ENCODE measurements at regions not wholly inside any gene's neighbourhood (a gene's known extent, or its start where the extent isn't known, plus 50 kb on each side); places are given as distances from the start of the nearest gene placed in this dataset.
"Not testable (repeated sequence)": the region's sequence is repeated elsewhere in the genome, so short reads cannot be mapped to it uniquely, and the experiment has no call there.

GRCh38 chr21:17708522-17709265, 96.0 kb upstream of the BTG3 start:
- H3K27ac ChIP-seq: no peak overlapping the region
- WGBS, 3 donors: 57 to 64% (median 61%) methylated on average over 5 of the region's 5 CpGs
- no peaks in the 10 kb centered on the region for H3K36me3 ChIP-seq
- no peaks in the 10 kb centered on the region for H3K9me3 ChIP-seq
- no peaks in the 10 kb centered on the region for H3K27me3 ChIP-seq
- DNase-seq: no peak
- intact Hi-C loops (cut with DNase I): no loop called here
- no peak for TF ChIP-seq POLR2A (IDR thresholded peaks at IDR 0.05)
- TF ChIP-seq CTCF (IDR thresholded peaks at IDR 0.05): no peak
- TF ChIP-seq EP300 (IDR thresholded peaks at IDR 0.05): no peak
- H3K4me3 ChIP-seq: no peak overlapping the region
- no peaks in the 10 kb centered on the region for H3K4me1 ChIP-seq (ENCODE audit: insufficient read depth)

GRCh38 chr21:17699524-17700189, 87.0 kb upstream of the BTG3 start:
- intact Hi-C loops (cut with DNase I): no loop called here
- 81 to 90% (median 84%) methylated on average over 6 of the region's 6 CpGs for WGBS, 3 donors
- Histone ChIP-seq H3K27me3 (no peaks in the 10 kb centered on the region), H3K4me1 (ENCODE audit: insufficient read depth) (no peaks in the 10 kb centered on the region), H3K9me3 (no peaks in the 10 kb centered on the region), H3K4me3 (no peak overlapping the region), H3K36me3 (no peaks in the 10 kb centered on the region), H3K27ac (no peak overlapping the region)
- no peak for DNase-seq
- TF ChIP-seq EP300 (IDR thresholded peaks at IDR 0.05) (no peak), POLR2A (IDR thresholded peaks at IDR 0.05) (no peak), CTCF (IDR thresholded peaks at IDR 0.05) (no peak)

GRCh38 chr21:17697473-17697872, 84.8 kb upstream of the BTG3 start:
- intact Hi-C loops (cut with DNase I): no loop called here
- no peak for DNase-seq

GRCh38 chr21:17694416-17694815, 81.7 kb upstream of the BTG3 start:
- H3K4me1 ChIP-seq (ENCODE audit: insufficient read depth); H3K27ac ChIP-seq; H3K36me3 ChIP-seq; intact Hi-C loops (cut with DNase I); H3K9me3 ChIP-seq; H3K4me3 ChIP-seq; DNase-seq; H3K27me3 ChIP-seq: not testable (repeated sequence)
- 83 to 93% (median 85%) methylated on average over 8 to 9 of the region's 9 CpGs for WGBS, 3 donors

More at GRCh38 chr21:17697473-17697872, 84.8 kb upstream of the BTG3 start:
- Histone ChIP-seq H3K9me3 (no peaks in the 10 kb centered on the region), H3K36me3 (no peaks in the 10 kb centered on the region), H3K4me3 (no peak overlapping the region), H3K27ac (no peak overlapping the region), H3K27me3 (no peaks in the 10 kb centered on the region), H3K4me1 (ENCODE audit: insufficient read depth) (no peaks in the 10 kb centered on the region)
- no peak for TF ChIP-seq EP300 (IDR thresholded peaks at IDR 0.05)
- no peak for TF ChIP-seq CTCF (IDR thresholded peaks at IDR 0.05)
- no peak for TF ChIP-seq POLR2A (IDR thresholded peaks at IDR 0.05)

- WGBS, 3 donors: 70 to 77% (median 73%) methylated on average over 8 of the region's 8 CpGs
- Histone ChIP-seq H3K27me3 (no peaks in the 10 kb centered on the region), H3K9me3 (no peaks in the 10 kb centered on the region), H3K4me1 (ENCODE audit: insufficient read depth) (peaks cover 4% of the 10 kb centered on the region), H3K4me3 (no peak overlapping the region), H3K27ac (no peak overlapping the region), H3K36me3 (no peaks in the 10 kb centered on the region)
- intact Hi-C loops (cut with DNase I): no loop called here
- TF ChIP-seq CTCF (IDR thresholded peaks at IDR 0.05) (no peak), POLR2A (IDR thresholded peaks at IDR 0.05) (no peak), EP300 (IDR thresholded peaks at IDR 0.05) (no peak)
- no peak for DNase-seq
These were observed 81.1 kb upstream of the BTG3 start for GRCh38 chr21:17693801-17694200.

All from ovary (tissue), 7 donors.